Karpas-422 (cell line): ENCODE measurements at regions not wholly inside any gene's neighbourhood (a gene's known extent, or its start where the extent isn't known, plus 50 kb on each side); places are given as distances from the start of the nearest gene placed in this dataset.

Source experiments
- DNase-seq: peaks from one replicate; pipeline ENCODE4 v3.0.0-alpha.2; 2015
- H2AFZ ChIP-seq: fragments of 200-600 bp; sonication (generic); 2 replicates; pipeline ENCODE4 v1.6.1; 2014; ENCODE audit warnings: antibody characterized with exemption, low read length, mixed read lengths
- H3K27ac ChIP-seq: fragments of 200-600 bp; sonication (generic); 2 replicates; pipeline ENCODE4 v1.5.1; 2014; ENCODE audit warnings: mild to moderate bottlenecking, low read length, moderate library complexity
- H3K27me3 ChIP-seq: fragments of 200-600 bp; sonication (generic); 2 replicates; pipeline ENCODE4 v1.6.1; 2014; ENCODE audit warnings: low read length, mixed read lengths
- H3K36me3 ChIP-seq: fragments of 200-600 bp; sonication (generic); 2 replicates; pipeline ENCODE4 v1.6.1; 2014; ENCODE audit warnings: low read length, mixed read lengths; ENCODE audit not compliant: insufficient read depth
- H3K4me1 ChIP-seq: fragments of 200-600 bp; sonication (generic); 2 replicates; pipeline ENCODE4 v1.6.1; 2014; ENCODE audit warnings: mild to moderate bottlenecking, low read length, mixed read lengths
- H3K4me2 ChIP-seq: fragments of 200-600 bp; sonication (generic); 2 replicates; pipeline ENCODE4 v1.6.1; 2014; ENCODE audit warnings: low read length, low read depth, mild to moderate bottlenecking; ENCODE audit not compliant: poor library complexity, severe bottlenecking
- H3K4me3 ChIP-seq: fragments of 200-600 bp; sonication (generic); 2 replicates; pipeline ENCODE4 v1.5.1; 2014; ENCODE audit warnings: mild to moderate bottlenecking, antibody characterized with exemption, low read length, mixed read lengths
- H3K79me2 ChIP-seq: fragments of 200-600 bp; sonication (generic); 2 replicates; pipeline ENCODE4 v1.6.1; 2014; ENCODE audit warnings: mild to moderate bottlenecking, low read length, mixed read lengths
- H3K9ac ChIP-seq: fragments of 200-600 bp; sonication (generic); 2 replicates; pipeline ENCODE4 v1.6.0; 2014; ENCODE audit warnings: low read length
- H3K9me2 ChIP-seq: fragments of 200-600 bp; sonication (generic), shearing (Covaris generic); replicated peaks from 2 replicates; pipeline ENCODE4 v1.6.0; 2014; ENCODE audit warnings: mild to moderate bottlenecking, low read length, moderate library complexity; ENCODE audit not compliant: insufficient read depth
- H3K9me3 ChIP-seq: fragments of 300-700, 200-600 bp; sonication (generic); 2 replicates; pipeline ENCODE4 v1.6.1; 2014; ENCODE audit warnings: low read length, mixed read lengths
- H4K20me1 ChIP-seq: fragments of 200-600 bp; sonication (generic); 2 replicates; pipeline ENCODE4 v1.6.1; 2014; ENCODE audit warnings: mild to moderate bottlenecking, antibody characterized with exemption, low read length, low read depth; ENCODE audit not compliant: insufficient read depth

DNA sequence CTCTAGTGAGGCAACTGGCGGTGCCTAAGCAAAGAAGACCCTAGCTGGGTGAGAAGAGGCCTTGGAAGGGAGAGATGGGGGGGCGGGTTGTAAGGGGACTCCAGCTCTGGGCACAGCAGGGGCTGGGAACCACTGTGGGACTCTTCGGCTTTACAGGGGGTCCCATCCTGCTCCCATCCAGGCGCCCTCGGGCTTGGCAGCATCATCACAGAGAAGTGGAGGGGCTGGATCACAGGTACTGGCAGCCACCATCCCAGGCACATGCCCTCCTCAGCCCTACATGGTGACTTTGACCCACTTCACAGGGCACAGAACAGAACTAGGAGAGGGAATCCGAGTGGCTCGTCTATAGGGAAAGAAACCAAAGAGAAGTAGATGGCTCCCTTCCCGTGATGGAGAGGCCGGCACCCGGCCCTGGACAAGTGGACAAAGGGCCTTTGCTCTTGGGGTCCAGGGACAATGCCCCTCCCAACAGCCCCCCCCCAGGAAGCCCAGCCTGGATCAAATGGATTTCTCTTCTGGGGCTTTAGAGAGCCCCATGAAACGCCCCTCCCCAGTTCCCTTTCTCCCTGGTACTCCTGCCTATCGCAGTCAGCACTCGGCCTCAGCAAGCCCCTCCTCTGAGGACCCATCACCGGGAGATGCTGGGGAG lies 54.0 kb upstream of the ECE1 start:
- no peaks in the 10 kb centered on the region for H3K9me3 ChIP-seq
- H3K27me3 ChIP-seq: no peaks in the 10 kb centered on the region
- H4K20me1 ChIP-seq: peaks cover 46% of the 10 kb centered on the region
- no peaks in the 10 kb centered on the region for H3K9me2 ChIP-seq
- peak overlapping the region; percentile 75 for H3K4me2 ChIP-seq
- H3K27ac ChIP-seq: peak overlapping the region; percentile 96
- H2AFZ ChIP-seq: no peak overlapping the region
- no peaks in the 10 kb centered on the region; the same call in 1 of the 2 replicates for H3K36me3 ChIP-seq
- H3K79me2 ChIP-seq: peaks cover 61% of the 10 kb centered on the region
- peaks cover 65% of the 10 kb centered on the region for H3K4me1 ChIP-seq
- DNase-seq: peak; percentile 51
- peak overlapping the region; percentile 80 for H3K4me3 ChIP-seq
- peak overlapping the region; percentile 90 for H3K9ac ChIP-seq

- H3K4me1 ChIP-seq: peaks cover 75% of the 10 kb centered on the region
- no peaks in the 10 kb centered on the region for H3K27me3 ChIP-seq
- no peaks in the 10 kb centered on the region for H3K9me2 ChIP-seq
- no peaks in the 10 kb centered on the region; the same call in 1 of the 2 replicates for H3K36me3 ChIP-seq
- no peak overlapping the region for H2AFZ ChIP-seq
- H3K9ac ChIP-seq: peak overlapping the region; percentile 90
- peak overlapping the region; percentile 75 for H3K4me2 ChIP-seq
- peaks cover 56% of the 10 kb centered on the region for H4K20me1 ChIP-seq
- peak; percentile 90 for DNase-seq
- peaks cover 71% of the 10 kb centered on the region for H3K79me2 ChIP-seq
- no peaks in the 10 kb centered on the region for H3K9me3 ChIP-seq
- peak overlapping the region; percentile 80 for H3K4me3 ChIP-seq
- H3K27ac ChIP-seq: peak overlapping the region; percentile 96
Measured at GRCh38 chr1:21342961-21343838, 52.9 kb upstream of the ECE1 start.

DNA sequence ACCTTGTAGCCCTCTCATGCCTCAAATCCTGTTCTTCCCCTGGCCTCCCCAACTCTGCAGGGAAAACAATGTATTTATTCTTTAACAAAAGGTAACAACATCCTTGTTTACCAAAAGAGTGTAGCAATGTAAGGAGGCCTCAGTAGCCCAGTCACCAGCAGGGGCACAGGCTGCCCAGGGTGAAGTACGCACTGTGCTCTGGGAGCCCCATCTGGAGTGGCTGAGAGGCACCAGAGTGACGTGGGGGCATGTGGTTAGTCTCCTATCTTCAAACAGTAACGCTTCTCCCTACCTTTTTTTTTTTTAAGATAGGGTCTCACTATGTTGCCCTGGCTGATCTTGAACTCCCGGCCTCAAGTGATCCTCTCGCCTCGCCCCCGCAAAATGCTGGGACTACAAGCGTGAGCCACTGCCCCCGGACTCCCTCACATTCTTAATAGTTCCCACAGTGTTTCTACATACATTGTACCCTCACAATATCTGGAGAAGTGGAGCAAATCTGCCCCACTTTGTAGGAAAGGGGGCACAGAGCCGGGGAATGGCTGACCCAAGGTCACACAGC lies 51.3 kb upstream of the ECE1 start:
- peaks cover 86% of the 10 kb centered on the region for H3K79me2 ChIP-seq

GRCh38 chr1:21341022-21341421 lies 50.8 kb upstream of the ECE1 start:
- no peak for DNase-seq
- Histone ChIP-seq H3K79me2 (peaks cover 88% of the 10 kb centered on the region), H3K4me3 (no peak overlapping the region), H2AFZ (no peak overlapping the region), H3K9ac (peak overlapping the region; percentile 23; the same call in 1 of the 2 replicates), H3K9me3 (no peaks in the 10 kb centered on the region), H4K20me1 (peaks cover 59% of the 10 kb centered on the region), H3K9me2 (no peaks in the 10 kb centered on the region), H3K4me1 (peaks cover 84% of the 10 kb centered on the region), H3K27me3 (no peaks in the 10 kb centered on the region), H3K27ac (peak overlapping the region; percentile 96), H3K4me2 (peak overlapping the region; percentile 75), H3K36me3 (no peaks in the 10 kb centered on the region; the same call in 1 of the 2 replicates)

More for the DNA sequence above, 51.3 kb upstream of the ECE1 start:
- no peaks in the 10 kb centered on the region for H3K27me3 ChIP-seq
- H3K9me3 ChIP-seq: no peaks in the 10 kb centered on the region
- no peaks in the 10 kb centered on the region; the same call in 1 of the 2 replicates for H3K36me3 ChIP-seq
- H3K4me3 ChIP-seq: no peak overlapping the region; the same call in 1 of the 2 replicates
- no peak overlapping the region for H2AFZ ChIP-seq
- no peak for DNase-seq
- H3K4me2 ChIP-seq: peak overlapping the region; percentile 75
- H3K4me1 ChIP-seq: peaks cover 84% of the 10 kb centered on the region
- no peaks in the 10 kb centered on the region for H3K9me2 ChIP-seq
- peaks cover 59% of the 10 kb centered on the region for H4K20me1 ChIP-seq
- peak overlapping the region; percentile 90 for H3K9ac ChIP-seq
- H3K27ac ChIP-seq: peak overlapping the region; percentile 96

DNA sequence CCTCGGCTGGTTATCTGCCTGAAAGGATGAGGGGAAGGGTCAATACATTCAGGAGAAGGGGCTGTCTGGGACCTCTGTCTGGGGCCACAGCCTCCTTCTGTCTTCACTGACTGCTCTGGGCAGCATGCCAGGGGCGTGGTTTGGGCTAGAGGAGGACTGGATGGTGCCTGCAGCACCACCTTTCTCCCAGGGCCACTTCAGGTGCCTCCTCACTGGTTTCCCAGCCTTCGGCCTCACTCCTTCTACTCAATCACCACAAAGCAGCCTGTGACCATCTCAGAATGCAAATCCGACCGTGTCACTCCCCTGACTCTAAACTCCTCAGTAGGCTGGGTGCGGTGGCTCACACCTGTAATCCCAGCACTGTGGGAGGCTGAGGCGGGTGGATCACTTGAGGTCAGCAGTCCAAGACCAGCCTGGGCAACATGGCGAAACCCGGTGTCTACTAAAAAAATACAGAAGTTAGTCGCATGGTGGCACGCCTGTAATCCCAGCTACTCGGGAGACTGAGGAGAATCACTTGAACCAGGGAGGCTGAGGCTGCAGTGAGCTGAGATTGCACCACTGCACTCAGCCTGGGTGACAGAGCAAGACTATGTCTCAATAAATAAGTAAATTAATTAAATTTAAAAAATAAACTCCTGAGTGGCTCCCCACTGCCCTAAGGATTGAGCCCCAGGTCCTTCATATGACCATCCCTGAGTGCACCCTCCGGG lies 50.1 kb upstream of the ECE1 start:
- DNase-seq: no peak
- Histone ChIP-seq H3K36me3 (no peaks in the 10 kb centered on the region; the same call in 1 of the 2 replicates), H3K9ac (0 out of 2 replicates have a peak overlapping the region, but pooled peaks have one; percentile 12), H2AFZ (no peak overlapping the region), H3K27me3 (no peaks in the 10 kb centered on the region), H3K4me2 (peak overlapping the region; percentile 75), H3K79me2 (peaks cover 94% of the 10 kb centered on the region), H4K20me1 (peaks cover 59% of the 10 kb centered on the region), H3K4me1 (peaks cover 87% of the 10 kb centered on the region), H3K4me3 (no peak overlapping the region), H3K9me2 (no peaks in the 10 kb centered on the region), H3K9me3 (no peaks in the 10 kb centered on the region), H3K27ac (peak overlapping the region; percentile 96)
